ENCODE measurements at regions not wholly inside any gene's neighbourhood (a gene's known extent, or its start where the extent isn't known, plus 50 kb on each side); places are given as distances from the start of the nearest gene placed in this dataset.

- Mint-ChIP-seq H3K36me3 (ENCODE audit: low read depth) (no peaks in the 10 kb centered on the region), H3K9me3 (peaks cover 4% of the 10 kb centered on the region), H3K4me1 (no peaks in the 10 kb centered on the region), H3K27ac (no peak overlapping the region), H3K27me3 (no peaks in the 10 kb centered on the region), H3K4me3 (no peak overlapping the region)
- intact Hi-C loops (cut with micrococcal nuclease): no loop called here
- no peak for DNase-seq
Observed at GRCh38 chr13:69300131-69300530, 807.5 kb upstream of the ATXN8OS start.

DNA sequence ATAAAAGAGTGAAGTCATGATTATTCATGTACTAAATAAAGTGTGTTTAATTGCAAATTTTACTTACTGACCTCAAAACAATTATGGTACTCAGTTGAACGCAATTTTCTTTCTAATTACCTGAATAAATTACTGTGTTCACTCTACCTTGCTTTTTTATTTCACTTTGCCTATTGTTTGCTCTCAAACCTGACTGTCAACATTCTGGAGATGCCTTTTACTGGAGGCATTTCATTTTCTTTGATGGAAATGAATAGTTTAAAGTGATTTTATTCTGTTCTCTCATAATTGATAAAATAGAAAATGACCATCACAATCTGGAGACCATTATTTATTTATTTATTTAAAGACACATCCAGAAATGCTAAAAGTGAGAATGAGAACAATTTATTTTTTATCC, 811.5 kb upstream of the ATXN8OS start:
- H3K9me3 Mint-ChIP-seq: peaks cover 4% of the 10 kb centered on the region
- no peak overlapping the region for H3K4me3 Mint-ChIP-seq
- no peak for DNase-seq
- no peaks in the 10 kb centered on the region for H3K4me1 Mint-ChIP-seq
- intact Hi-C loops (cut with micrococcal nuclease): no loop called here
- H3K27ac Mint-ChIP-seq: no peak overlapping the region
- H3K36me3 Mint-ChIP-seq (ENCODE audit: low read depth): no peaks in the 10 kb centered on the region
- H3K27me3 Mint-ChIP-seq: no peaks in the 10 kb centered on the region

GRCh38 chr13:69292789-69293425, 814.7 kb upstream of the ATXN8OS start:
- Mint-ChIP-seq H3K4me1 (no peaks in the 10 kb centered on the region), H3K36me3 (ENCODE audit: low read depth) (no peaks in the 10 kb centered on the region), H3K9me3 (peaks cover 3% of the 10 kb centered on the region), H3K27ac (no peak overlapping the region), H3K27me3 (no peaks in the 10 kb centered on the region), H3K4me3 (no peak overlapping the region)
- DNase-seq: no peak
- intact Hi-C loops (cut with micrococcal nuclease): no loop called here

DNA sequence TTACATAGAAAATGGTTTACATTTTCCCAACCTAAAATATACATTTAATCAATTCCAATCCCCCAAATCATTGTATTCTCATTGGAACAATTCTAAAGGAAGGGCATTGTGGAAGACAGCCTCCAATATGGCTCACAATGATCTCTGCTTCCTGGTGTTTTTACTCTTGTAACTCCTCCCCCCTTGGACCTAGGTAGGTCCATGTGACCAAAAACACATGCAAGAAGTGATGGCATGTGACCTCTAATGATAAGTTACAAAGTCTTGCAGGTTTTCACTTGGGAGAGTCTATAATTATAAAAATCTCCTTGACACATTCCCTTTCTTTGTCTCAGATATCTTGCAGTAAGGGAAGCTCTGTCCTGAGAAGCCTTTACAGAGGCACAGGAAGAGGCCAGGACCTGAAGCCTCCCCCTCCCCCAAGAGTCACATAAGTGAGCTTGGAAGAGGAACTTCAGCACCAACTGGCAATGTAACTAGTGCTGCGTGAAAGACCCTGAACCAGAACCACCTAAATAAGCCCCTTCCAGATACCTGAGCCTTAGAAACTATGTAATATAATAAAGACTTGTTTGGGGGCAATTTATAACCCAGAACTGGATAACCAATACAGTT, 816.2 kb upstream of the ATXN8OS start:
- no peak for DNase-seq
- intact Hi-C loops (cut with micrococcal nuclease): no loop called here
- H3K27me3 Mint-ChIP-seq: no peaks in the 10 kb centered on the region
- no peak overlapping the region for H3K27ac Mint-ChIP-seq
- no peak overlapping the region for H3K4me3 Mint-ChIP-seq
- H3K36me3 Mint-ChIP-seq (ENCODE audit: low read depth): no peaks in the 10 kb centered on the region
- peaks cover 3% of the 10 kb centered on the region for H3K9me3 Mint-ChIP-seq
- no peaks in the 10 kb centered on the region for H3K4me1 Mint-ChIP-seq

- no peak for DNase-seq
- intact Hi-C loops (cut with micrococcal nuclease): no loop called here
- Mint-ChIP-seq H3K27me3 (no peaks in the 10 kb centered on the region), H3K4me3 (no peak overlapping the region), H3K9me3 (peaks cover 3% of the 10 kb centered on the region), H3K4me1 (no peaks in the 10 kb centered on the region), H3K36me3 (ENCODE audit: low read depth) (no peaks in the 10 kb centered on the region), H3K27ac (no peak overlapping the region)
Observed at GRCh38 chr13:69288026-69288425, 819.6 kb upstream of the ATXN8OS start.

- DNase-seq: no peak
- Mint-ChIP-seq H3K27me3 (no peaks in the 10 kb centered on the region), H3K4me1 (no peaks in the 10 kb centered on the region), H3K27ac (no peak overlapping the region), H3K36me3 (ENCODE audit: low read depth) (no peaks in the 10 kb centered on the region), H3K9me3 (peaks cover 3% of the 10 kb centered on the region), H3K4me3 (no peak overlapping the region)
- intact Hi-C loops (cut with micrococcal nuclease): no loop called here
Observed at GRCh38 chr13:69287050-69287698, 820.5 kb upstream of the ATXN8OS start.

GRCh38 chr13:69283837-69284236, 823.8 kb upstream of the ATXN8OS start:
- no peak overlapping the region for H3K27ac Mint-ChIP-seq
- no peaks in the 10 kb centered on the region for H3K36me3 Mint-ChIP-seq (ENCODE audit: low read depth)
- intact Hi-C loops (cut with micrococcal nuclease): no loop called here
- peaks cover 3% of the 10 kb centered on the region for H3K9me3 Mint-ChIP-seq
- no peak overlapping the region for H3K4me3 Mint-ChIP-seq
- no peak for DNase-seq
- H3K4me1 Mint-ChIP-seq: no peaks in the 10 kb centered on the region
- H3K27me3 Mint-ChIP-seq: no peaks in the 10 kb centered on the region

DNA sequence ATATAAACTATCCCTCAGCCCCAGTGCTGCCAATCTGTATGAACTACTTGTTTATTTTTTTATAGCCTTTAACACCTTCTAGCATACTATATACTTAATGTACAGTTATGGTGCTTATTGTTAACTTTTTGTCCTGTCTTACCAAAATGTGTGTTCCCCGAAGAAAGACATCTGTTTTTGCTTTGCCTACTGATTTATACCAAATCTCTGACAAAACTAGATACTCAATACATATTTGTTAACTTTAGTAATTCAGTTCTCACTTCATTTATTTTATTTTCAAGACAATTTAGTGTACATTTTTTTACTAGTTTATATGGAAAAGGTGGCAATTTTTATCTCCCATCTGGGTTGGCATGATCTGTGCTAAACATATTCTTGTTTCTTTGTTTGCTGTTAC, 824.3 kb upstream of the ATXN8OS start:
- Mint-ChIP-seq H3K9me3 (no peaks in the 10 kb centered on the region), H3K4me1 (no peaks in the 10 kb centered on the region)
- intact Hi-C loops (cut with micrococcal nuclease): no loop called here

DNA sequence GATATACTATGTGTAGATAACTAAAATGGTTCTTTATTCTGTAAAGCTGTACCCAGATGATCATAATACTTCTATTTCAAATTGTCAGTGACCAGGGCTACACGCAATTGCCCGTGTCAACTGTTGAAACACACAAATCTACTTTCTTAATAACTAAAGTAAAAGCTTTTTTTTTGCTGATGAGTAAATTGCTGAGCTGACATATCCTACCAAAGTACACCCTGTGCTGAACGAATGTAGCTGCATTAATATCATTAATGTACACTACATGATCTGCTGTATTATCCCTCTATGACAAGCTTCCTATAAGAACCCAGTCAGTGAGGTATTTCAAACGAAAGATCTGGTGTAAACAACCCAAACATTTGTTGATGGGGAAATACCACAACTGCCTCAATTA, 827.2 kb upstream of the ATXN8OS start:
- Mint-ChIP-seq H3K27ac (no peak overlapping the region), H3K4me3 (no peak overlapping the region), H3K4me1 (no peaks in the 10 kb centered on the region), H3K9me3 (no peaks in the 10 kb centered on the region), H3K36me3 (ENCODE audit: low read depth) (no peaks in the 10 kb centered on the region), H3K27me3 (no peaks in the 10 kb centered on the region)
- intact Hi-C loops (cut with micrococcal nuclease): no loop called here
- DNase-seq: no peak

More for the DNA sequence above, 824.3 kb upstream of the ATXN8OS start:
- Mint-ChIP-seq H3K4me3 (no peak overlapping the region), H3K27me3 (no peaks in the 10 kb centered on the region), H3K27ac (no peak overlapping the region), H3K36me3 (ENCODE audit: low read depth) (no peaks in the 10 kb centered on the region)
- DNase-seq: no peak

GRCh38 chr13:69279213-69279612, 828.4 kb upstream of the ATXN8OS start:
- intact Hi-C loops (cut with micrococcal nuclease): no loop called here
- Mint-ChIP-seq H3K9me3 (no peaks in the 10 kb centered on the region), H3K27me3 (no peaks in the 10 kb centered on the region), H3K36me3 (ENCODE audit: low read depth) (no peaks in the 10 kb centered on the region), H3K4me3 (no peak overlapping the region), H3K27ac (no peak overlapping the region), H3K4me1 (no peaks in the 10 kb centered on the region)
- no peak for DNase-seq

GRCh38 chr13:69274231-69274630, 833.4 kb upstream of the ATXN8OS start:
- no peak overlapping the region for H3K4me3 Mint-ChIP-seq
- no peaks in the 10 kb centered on the region for H3K4me1 Mint-ChIP-seq
- H3K27me3 Mint-ChIP-seq: no peaks in the 10 kb centered on the region
- intact Hi-C loops (cut with micrococcal nuclease): no loop called here
- no peak overlapping the region for H3K27ac Mint-ChIP-seq
- no peak for DNase-seq
- no peaks in the 10 kb centered on the region for H3K9me3 Mint-ChIP-seq
- H3K36me3 Mint-ChIP-seq (ENCODE audit: low read depth): no peaks in the 10 kb centered on the region

DNA sequence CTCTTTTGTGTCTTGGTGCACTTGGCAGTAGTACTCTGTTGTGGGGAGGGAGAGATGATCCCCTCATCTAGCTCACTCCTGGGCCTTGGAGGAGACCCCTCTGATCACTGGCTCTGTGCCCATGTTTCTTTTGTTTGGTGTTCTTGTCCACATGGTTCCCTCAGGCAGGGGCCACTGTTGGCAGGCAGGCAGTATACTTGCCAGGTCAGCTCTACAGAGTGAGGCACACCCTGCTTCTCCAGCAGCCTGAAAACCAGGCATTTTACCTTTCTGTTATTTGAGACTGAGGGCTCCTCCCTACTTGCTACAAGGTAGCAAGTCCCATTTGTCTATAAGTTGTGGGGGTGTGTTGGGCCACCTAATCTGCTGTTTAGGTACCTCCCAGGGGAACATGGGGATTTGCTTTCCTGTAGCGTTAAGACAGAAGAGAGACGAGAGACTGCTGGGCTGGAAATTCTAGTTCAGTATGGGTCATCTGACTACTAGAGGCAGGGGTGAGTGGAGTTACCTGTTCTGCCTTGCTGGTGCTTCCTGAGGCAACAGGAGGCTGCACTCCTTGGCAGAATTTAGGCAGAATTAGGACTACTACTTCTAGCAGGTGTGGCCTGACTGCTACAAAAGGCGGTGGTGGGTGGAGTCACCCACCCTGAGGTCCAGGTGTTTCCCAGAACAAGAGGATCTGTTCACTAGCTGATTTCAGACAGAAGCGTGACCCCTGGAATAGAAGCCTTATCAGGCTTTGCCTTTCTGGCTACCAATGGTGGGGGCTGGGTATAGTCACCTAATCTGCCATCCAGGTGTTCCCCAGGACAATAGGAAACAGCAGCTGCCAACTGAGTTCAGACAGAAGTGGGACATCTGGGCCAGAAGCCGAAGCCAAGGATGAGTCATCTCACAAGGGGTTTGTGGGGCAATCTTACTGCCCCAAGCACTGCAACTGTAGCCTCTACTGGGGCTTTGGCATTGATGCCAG, 843.0 kb upstream of the ATXN8OS start:
- H3K36me3 Mint-ChIP-seq (ENCODE audit: low read depth): no peaks in the 10 kb centered on the region
- H3K27me3 Mint-ChIP-seq: no peaks in the 10 kb centered on the region
- peaks cover 14% of the 10 kb centered on the region for H3K9me3 Mint-ChIP-seq
- DNase-seq: no peak
- no peaks in the 10 kb centered on the region for H3K4me1 Mint-ChIP-seq
- H3K27ac Mint-ChIP-seq: no peak overlapping the region
- intact Hi-C loops (cut with micrococcal nuclease): no loop called here
- no peak overlapping the region for H3K4me3 Mint-ChIP-seq

DNA sequence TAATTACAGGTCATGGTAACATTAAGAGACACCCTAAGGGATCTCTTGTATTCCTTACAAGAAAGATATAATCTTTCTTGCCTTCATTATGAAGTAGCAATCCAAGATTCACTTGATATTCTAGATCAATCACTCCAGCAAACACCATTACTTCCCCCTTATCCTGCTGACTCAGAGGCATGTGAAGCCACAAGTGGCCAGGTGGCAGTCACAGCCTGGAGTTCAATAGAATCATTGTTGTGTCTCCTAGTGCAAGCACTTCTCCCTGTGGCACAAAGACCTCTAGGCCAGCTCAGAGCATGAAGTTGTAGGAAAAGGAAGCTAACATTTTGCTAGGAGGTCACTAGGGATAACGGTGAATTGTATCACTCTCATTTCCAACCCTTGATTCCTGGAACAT, 864.3 kb upstream of the ATXN8OS start:
- intact Hi-C loops (cut with micrococcal nuclease): no loop called here
- H3K4me1 Mint-ChIP-seq: no peaks in the 10 kb centered on the region
- H3K4me3 Mint-ChIP-seq: no peak overlapping the region
- H3K27ac Mint-ChIP-seq: no peak overlapping the region
- no peaks in the 10 kb centered on the region for H3K27me3 Mint-ChIP-seq
- H3K9me3 Mint-ChIP-seq: peaks cover 10% of the 10 kb centered on the region
- no peak for DNase-seq
- H3K36me3 Mint-ChIP-seq (ENCODE audit: low read depth): no peaks in the 10 kb centered on the region

DNA sequence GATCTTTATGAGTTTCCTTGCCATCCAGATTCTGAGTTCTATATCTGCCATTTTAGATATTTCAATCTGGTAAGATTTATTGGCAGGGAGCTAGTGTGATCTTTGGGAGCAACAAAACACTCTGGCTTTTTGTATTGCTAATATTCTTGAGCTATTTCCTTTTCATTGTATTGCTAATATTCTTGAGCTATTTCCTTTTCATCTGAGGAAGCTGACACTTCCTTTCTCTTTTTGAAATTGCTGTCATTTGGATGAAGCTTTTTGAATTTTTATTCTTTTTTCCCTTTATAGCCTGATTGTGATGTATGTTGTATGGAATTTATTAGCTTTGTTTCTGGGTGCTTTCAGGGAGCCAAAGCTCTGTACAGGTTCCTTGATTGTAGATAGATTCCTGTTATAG, 873.5 kb upstream of the ATXN8OS start:
- Mint-ChIP-seq H3K9me3 (peaks cover 17% of the 10 kb centered on the region), H3K36me3 (ENCODE audit: low read depth) (no peaks in the 10 kb centered on the region), H3K4me3 (no peak overlapping the region), H3K4me1 (no peaks in the 10 kb centered on the region), H3K27me3 (no peaks in the 10 kb centered on the region), H3K27ac (no peak overlapping the region)
- intact Hi-C loops (cut with micrococcal nuclease): no loop called here
- no peak for DNase-seq
